Lower leg skin (tissue), 3 donors: ENCODE measurements at regions not wholly inside any gene's neighbourhood (a gene's known extent, or its start where the extent isn't known, plus 50 kb on each side); places are given as distances from the start of the nearest gene placed in this dataset.

Experiments used
- POLR2A ChIP-seq, 2 donors: fragments of 450-650 bp; IDR thresholded peaks; one replicate each; pipeline ENCODE4 v1.6.1; 2016 to 2017; ENCODE audit warnings: antibody characterized with exemption in 2 of 2, mild to moderate bottlenecking in 1 of 2, moderate library complexity in 1 of 2
- TF ChIP-seq, protein P1 (sequence below), 3 donors: fragments of 450-650 bp; IDR thresholded peaks; one replicate each; pipeline ENCODE4 v1.5.1; 2016; ENCODE audit warnings: antibody characterized with exemption in 3 of 3, mild to moderate bottlenecking in 3 of 3, moderate library complexity in 2 of 3

DNA sequence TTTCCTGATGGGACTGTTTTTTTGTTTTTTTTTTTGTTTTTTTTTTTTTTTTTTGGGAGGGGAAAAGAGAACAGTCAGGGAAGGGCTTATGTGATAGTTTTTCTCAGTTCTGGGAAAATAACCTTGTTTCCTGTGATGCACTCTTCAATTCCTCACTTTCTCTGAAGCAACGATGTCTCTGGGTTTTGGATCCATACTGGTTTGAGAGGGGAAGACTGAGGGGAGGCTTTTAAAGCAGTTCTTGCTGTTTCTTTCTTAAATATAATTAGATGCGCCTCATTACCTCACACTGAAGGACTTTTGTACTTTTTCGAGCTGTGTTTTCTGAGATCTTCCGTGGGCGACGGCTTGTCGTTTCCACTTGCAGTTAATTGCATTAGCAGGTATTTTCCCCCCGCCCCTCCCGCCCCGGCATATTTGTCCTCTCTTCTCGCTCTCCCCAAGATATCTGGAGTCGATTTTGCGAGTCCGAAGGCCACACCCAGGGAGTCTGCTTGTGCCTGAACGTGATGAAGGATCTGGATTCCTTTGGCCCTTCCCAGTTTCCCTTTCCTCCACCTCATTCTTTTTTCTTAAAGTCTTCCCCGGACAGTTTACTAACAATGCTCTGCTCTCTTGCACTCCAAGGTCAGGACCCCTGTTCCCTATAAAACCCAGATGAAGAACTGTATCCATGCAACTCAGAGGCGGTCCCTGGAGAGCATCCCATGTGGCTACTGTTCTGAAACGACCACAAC is 125.2 kb upstream of the ZFHX3 start:
- TF ChIP-seq, protein P1, sequence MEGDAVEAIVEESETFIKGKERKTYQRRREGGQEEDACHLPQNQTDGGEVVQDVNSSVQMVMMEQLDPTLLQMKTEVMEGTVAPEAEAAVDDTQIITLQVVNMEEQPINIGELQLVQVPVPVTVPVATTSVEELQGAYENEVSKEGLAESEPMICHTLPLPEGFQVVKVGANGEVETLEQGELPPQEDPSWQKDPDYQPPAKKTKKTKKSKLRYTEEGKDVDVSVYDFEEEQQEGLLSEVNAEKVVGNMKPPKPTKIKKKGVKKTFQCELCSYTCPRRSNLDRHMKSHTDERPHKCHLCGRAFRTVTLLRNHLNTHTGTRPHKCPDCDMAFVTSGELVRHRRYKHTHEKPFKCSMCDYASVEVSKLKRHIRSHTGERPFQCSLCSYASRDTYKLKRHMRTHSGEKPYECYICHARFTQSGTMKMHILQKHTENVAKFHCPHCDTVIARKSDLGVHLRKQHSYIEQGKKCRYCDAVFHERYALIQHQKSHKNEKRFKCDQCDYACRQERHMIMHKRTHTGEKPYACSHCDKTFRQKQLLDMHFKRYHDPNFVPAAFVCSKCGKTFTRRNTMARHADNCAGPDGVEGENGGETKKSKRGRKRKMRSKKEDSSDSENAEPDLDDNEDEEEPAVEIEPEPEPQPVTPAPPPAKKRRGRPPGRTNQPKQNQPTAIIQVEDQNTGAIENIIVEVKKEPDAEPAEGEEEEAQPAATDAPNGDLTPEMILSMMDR (IDR thresholded peaks at IDR 0.05), result no peak
- TF ChIP-seq POLR2A (IDR thresholded peaks at IDR 0.05), result no peak
